Kidney glomerular epithelial cell (primary cell): ENCODE measurements at regions not wholly inside any gene's neighbourhood (a gene's known extent, or its start where the extent isn't known, plus 50 kb on each side); places are given as distances from the start of the nearest gene placed in this dataset.
"Not testable (repeated sequence)": the region's sequence is repeated elsewhere in the genome, so short reads cannot be mapped to it uniquely, and the experiment has no call there.

Experiments used
- DNase-seq: peaks from one replicate; lab custom pipeline; 2025; lab: John Stamatoyannopoulos, UW

- peak; percentile 40 for DNase-seq
Observed at GRCh38 chr3:14252321-14253021, 73.9 kb downstream of the LSM3 start.

DNA sequence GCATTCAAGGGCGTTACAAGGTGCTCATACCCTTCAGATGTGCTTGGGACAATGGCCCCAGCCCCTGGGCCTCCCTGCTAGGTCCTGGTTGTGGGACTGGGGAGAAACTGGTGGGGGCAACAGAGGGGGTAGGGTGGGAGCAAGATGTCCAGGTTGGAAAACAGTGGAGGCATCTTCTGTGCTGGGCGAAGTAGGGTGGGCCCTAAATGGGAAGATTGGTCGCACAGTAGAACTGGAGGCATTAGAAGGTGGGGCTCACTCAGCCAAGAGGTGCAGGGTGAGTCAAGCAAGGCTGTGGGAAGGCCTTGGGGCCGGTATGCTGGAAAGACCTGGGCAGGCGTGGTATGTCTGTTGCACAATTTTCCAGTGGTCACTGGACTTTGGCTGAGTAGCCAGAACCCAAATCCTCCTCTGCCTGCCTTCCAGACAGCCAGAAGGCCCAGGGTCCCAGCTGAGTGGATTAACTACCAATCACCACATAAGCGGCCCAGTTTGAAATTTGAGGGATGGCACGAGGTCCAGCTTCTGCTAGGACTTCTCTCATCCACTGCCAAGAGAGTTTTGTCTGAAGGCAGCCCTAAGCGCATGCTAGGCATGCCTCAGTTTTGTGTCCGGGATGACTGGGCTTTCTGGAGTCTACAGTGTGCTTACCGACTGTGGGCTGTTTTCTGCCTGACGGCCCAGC is 74.5 kb downstream of the LSM3 start:
- peak; percentile 36 for DNase-seq

DNA sequence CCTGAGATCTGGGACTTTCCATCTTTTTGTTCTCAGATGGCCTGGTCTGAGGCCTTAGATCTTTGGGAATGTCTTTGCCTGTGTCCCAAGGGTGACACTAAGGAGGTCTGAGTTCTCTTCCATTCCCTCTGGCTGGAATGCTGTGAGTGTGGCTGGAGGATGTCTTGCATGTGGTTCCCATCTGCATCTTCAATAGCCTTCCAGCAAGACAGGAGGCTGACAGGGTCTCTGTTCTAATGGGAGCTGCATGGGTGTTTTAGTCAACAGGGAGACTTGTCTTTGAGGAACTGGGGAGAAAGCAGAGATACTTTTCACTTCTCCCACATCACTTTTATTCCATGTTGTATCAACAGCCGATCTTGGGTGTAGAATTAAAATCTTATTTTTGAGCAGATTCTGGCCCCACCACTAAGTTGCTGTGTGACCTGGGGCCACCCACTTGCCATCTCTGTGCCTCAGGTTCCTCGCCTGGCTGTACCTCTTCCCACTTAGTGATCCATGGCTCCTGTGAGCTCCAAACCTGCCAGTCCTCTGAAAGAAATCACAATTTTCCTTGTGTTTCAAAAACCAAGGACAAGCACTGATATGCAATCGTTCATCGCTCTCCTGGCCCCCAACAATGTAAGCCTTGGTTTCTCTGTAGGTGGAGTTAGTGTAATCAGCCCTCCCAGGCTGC is 75.2 kb downstream of the LSM3 start:
- DNase-seq: no peak

GRCh38 chr3:14254812-14255702 is 76.4 kb downstream of the LSM3 start:
- no peak for DNase-seq

- peak; percentile 37 for DNase-seq
Observed at GRCh38 chr3:14256046-14256445, 77.4 kb downstream of the LSM3 start.

DNA sequence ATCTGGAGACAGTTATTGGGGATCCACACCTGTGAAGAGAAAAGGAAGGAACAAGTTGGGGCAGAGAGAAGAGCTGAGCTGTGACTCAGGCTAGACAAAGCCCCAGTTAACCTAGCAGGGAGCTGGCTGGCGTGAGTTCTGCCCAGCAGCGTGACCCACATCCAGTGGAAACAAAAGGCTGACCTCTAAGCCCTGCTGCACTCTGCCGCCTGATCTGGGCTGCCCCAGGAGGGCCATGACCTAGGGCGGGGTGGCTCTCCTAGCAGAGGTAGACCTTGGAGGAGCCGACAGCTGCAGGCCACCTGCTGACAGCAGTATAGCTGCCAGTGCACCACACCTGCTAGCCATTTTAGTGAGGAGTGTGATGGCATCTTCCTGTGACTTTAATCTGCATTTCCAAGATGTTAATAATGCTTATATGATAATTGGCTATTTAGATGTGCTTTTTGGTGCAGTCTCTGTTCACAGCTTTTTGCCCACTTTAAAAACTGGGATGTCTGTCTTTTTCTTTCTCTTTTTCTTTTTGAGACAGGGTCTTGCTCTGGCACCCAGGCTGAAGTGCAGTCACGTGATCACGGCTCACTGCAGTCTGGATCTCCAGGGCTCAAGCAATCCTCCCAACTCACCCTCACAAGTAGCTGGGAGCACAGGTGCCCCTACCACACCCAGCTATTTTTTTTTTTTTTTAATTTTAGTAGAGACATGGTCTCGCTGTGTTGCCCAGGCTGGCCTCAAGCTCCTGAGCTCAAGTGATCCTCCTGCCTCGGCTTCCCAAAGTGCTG is 78.1 kb downstream of the LSM3 start:
- no peak for DNase-seq

GRCh38 chr3:14258906-14259904 is 80.6 kb downstream of the LSM3 start:
- no peak for DNase-seq

DNA sequence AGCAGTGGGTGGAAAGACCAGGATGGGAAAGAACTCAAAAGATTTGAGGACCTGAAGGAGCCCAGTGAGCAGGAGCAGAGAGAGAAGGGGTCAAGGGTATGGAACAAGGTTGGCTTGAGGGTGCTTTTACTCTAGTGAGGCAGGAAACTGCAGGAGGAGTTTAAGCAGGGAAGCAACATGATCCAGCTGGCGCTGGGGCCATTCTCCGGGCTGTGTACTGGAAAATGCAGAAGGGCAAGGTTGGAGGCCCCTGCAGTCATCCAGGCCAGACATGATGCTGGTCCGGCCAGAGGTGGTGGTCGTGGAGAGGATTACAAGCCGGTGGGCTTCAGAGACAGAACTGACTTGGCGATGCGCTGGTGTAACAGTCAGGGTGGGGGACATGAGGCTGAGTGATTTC is 81.8 kb downstream of the LSM3 start:
- no peak for DNase-seq

GRCh38 chr3:14261229-14261628 is 82.6 kb downstream of the LSM3 start:
- peak; percentile 71 for DNase-seq

DNA sequence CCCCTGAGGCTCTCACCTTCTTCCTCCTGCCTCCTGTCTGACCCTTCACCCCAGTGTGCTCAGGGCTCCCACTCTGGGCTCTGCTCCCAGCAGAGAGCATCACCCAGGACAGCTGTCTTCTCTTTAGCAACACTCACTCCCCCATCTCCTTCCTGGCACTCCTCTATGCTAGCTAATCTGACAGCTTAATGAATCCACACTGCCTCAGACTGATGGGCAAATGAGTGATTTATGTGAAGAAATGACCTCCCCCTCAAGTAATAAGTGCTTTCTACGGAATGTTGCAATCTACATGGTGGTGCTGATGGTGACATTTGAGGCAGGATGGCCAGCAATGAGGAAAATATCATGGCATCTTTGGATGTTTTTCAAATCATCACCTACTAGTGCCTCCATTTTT is 83.6 kb downstream of the LSM3 start:
- DNase-seq: no peak

GRCh38 chr3:14262867-14263266 is 84.2 kb downstream of the LSM3 start:
- DNase-seq: no peak

DNA sequence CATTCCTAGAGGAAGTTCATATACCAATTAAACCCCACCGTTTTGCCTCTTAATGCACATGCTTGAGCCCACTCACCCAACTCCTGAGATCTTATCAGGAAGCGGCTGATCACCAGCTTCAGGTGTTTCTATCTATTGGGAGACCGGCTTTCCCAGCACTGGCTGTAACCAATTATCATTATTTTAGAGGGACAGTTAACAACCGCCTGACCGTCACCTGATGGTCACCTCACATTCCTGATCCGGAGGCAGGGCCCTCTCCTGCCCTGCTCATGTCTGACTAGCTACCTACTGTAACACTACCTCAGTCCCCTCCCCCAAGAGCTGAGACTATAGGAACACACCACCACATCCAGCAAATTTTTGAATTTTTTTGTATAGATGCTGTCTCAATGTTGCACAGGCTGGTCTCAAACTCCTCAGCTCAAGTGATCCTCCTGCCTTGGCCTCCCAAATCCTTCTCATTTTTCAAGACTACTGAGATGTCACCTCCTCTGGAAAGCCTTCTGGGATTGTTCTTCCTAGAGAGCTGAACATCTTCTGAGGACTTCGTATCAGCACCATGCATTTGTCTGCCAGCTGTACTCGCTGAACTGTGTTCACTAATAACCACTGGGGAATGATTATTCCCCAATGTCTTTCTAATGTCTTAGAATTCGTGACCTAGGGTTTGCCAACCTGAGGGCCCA is 84.8 kb downstream of the LSM3 start:
- DNase-seq: no peak

GRCh38 chr3:14265246-14265962 is 86.8 kb downstream of the LSM3 start:
- DNase-seq: no peak

DNA sequence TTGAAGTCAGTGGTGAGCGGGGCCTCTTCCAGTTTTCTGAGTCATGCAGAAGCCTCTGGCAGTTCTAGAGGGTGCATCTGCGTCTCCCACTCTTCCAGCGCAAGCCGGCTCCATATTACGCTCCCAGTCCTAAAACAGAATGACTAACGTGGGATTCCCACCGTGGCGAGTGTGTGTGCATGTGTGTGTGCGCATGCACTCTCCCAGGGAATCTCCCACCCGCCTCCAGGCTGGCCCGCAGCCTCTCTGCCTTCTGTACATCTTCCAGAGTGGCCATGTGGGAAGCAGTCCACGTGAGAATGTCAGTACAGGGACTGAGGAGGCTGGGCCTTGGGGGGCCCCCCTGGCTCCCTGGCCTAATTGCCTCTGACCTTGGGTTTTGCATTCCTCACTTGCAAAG is 87.7 kb downstream of the LSM3 start:
- no peak for DNase-seq

- no peak for DNase-seq
Observed at GRCh38 chr3:14267976-14268375, 89.4 kb downstream of the LSM3 start.

- DNase-seq: no peak
Observed at GRCh38 chr3:14268897-14269296, 90.3 kb downstream of the LSM3 start.

GRCh38 chr3:14272041-14272958 is 93.7 kb downstream of the LSM3 start:
- DNase-seq: not testable (repeated sequence)
